GM23338 (cell line): ENCODE measurements at regions not wholly inside any gene's neighbourhood (a gene's known extent, or its start where the extent isn't known, plus 50 kb on each side); places are given as distances from the start of the nearest gene placed in this dataset.

ENCODE experiments used
- ATAC-seq: fragments of 200-7000 bp; cut with Tn5 transposase; 3 replicates; pipeline ENCODE4 v1.9.1; 2020
- DNase-seq: peaks from one replicate; pipeline ENCODE4 v3.0.0-alpha.2; 2015; ENCODE audit warnings: low spot score
- H2AFZ ChIP-seq: fragments of 200-600 bp; sonication (generic); 2 replicates; pipeline ENCODE4 v1.8.0; 2016; ENCODE audit warnings: antibody characterized with exemption, mild to moderate bottlenecking, moderate library complexity
- H3F3A ChIP-seq: fragments of 200-600 bp; sonication (generic); replicated peaks from 2 replicates; pipeline ENCODE4 v1.8.0; 2017; ENCODE audit warnings: antibody characterized with exemption, mixed run types, low read depth
- H3K27ac ChIP-seq: fragments of 200-600 bp; sonication (generic); 2 replicates; pipeline ENCODE4 v1.6.1; 2016; ENCODE audit warnings: low read depth
- H3K27me3 ChIP-seq: fragments of 200-600 bp; sonication (generic); 2 replicates; pipeline ENCODE4 v1.8.0; 2016; ENCODE audit warnings: mild to moderate bottlenecking, mixed run types, moderate library complexity; ENCODE audit not compliant: insufficient read depth
- H3K36me3 ChIP-seq: fragments of 200-600 bp; sonication (generic); 2 replicates; pipeline ENCODE4 v1.8.0; 2016; ENCODE audit warnings: mild to moderate bottlenecking; ENCODE audit not compliant: insufficient read depth
- H3K4me1 ChIP-seq: fragments of 200-600 bp; sonication (generic); 2 replicates; pipeline ENCODE4 v1.8.0; 2016; ENCODE audit warnings: mild to moderate bottlenecking, moderate library complexity; ENCODE audit not compliant: insufficient read depth
- H3K4me2 ChIP-seq: fragments of 200-600 bp; sonication (generic); 2 replicates; pipeline ENCODE4 v1.7.1; 2017; ENCODE audit warnings: mixed run types
- H3K4me3 ChIP-seq: fragments of 200-600 bp; sonication (generic); 2 replicates; pipeline ENCODE4 v1.6.1; 2016; ENCODE audit warnings: mixed run types
- H3K79me2 ChIP-seq: fragments of 200-600 bp; sonication (generic); replicated peaks from 2 replicates; pipeline ENCODE4 v1.8.0; 2017; ENCODE audit warnings: mild to moderate bottlenecking; ENCODE audit not compliant: insufficient read depth
- H3K9me2 ChIP-seq: fragments of 200-600 bp; sonication (generic); 2 replicates; pipeline ENCODE4 v1.8.0; 2017; ENCODE audit not compliant: insufficient read depth
- H4K20me1 ChIP-seq: fragments of 200-600 bp; sonication (generic); replicated peaks from 2 replicates; pipeline ENCODE4 v1.8.0; 2017; ENCODE audit warnings: mild to moderate bottlenecking; ENCODE audit not compliant: insufficient read depth
- H3K27ac Mint-ChIP-seq: 2 replicates; pipeline ENCODE4 v1.8.0; 2020; ENCODE audit warnings: inconsistent platforms, mild to moderate bottlenecking, moderate library complexity, mixed read lengths
- H3K27me3 Mint-ChIP-seq: 3 replicates; pipeline ENCODE4 v1.8.0; 2022; ENCODE audit warnings: low read depth, mild to moderate bottlenecking, moderate library complexity, mixed read lengths, inconsistent platforms; ENCODE audit not compliant: insufficient read depth, poor library complexity
- H3K36me3 Mint-ChIP-seq: 3 replicates; pipeline ENCODE4 v1.8.0; 2021; ENCODE audit warnings: low read depth, mild to moderate bottlenecking, inconsistent platforms, moderate library complexity, mixed read lengths
- H3K4me1 Mint-ChIP-seq: 3 replicates; pipeline ENCODE4 v1.8.0; 2020; ENCODE audit warnings: mild to moderate bottlenecking, inconsistent platforms, mixed read lengths
- H3K4me3 Mint-ChIP-seq: 3 replicates; pipeline ENCODE4 v1.8.0; 2021; ENCODE audit warnings: moderate library complexity, mild to moderate bottlenecking, inconsistent platforms, mixed read lengths
- H3K9me3 Mint-ChIP-seq: 3 replicates; pipeline ENCODE4 v1.8.0; 2020; ENCODE audit warnings: moderate library complexity, mild to moderate bottlenecking, inconsistent platforms, mixed read lengths
- CREB1 ChIP-seq: fragments of 250-450 bp; sonication (Bioruptor Pico); IDR thresholded peaks from 2 replicates; pipeline ENCODE4 v1.5.0; 2020; ENCODE audit warnings: low read depth, mild to moderate bottlenecking, moderate library complexity
- EZH2 ChIP-seq: fragments of 200-600 bp; sonication (generic); IDR thresholded peaks from one replicate; pipeline ENCODE4 v1.8.0; 2017; ENCODE audit warnings: antibody characterized with exemption, mild to moderate bottlenecking, low read depth; ENCODE audit not compliant: unreplicated experiment
- EZH2phosphoT487 ChIP-seq: fragments of 200-600 bp; sonication (generic); IDR thresholded peaks from one replicate; pipeline ENCODE4 v1.8.1; 2018; ENCODE audit warnings: antibody characterized with exemption; ENCODE audit not compliant: unreplicated experiment
- JUNB ChIP-seq: IDR thresholded peaks from one replicate; pipeline ENCODE4 v1.6.1; 2016; ENCODE audit warnings: antibody characterized with exemption; ENCODE audit not compliant: unreplicated experiment
- NANOG ChIP-seq: IDR thresholded peaks from 2 replicates; pipeline ENCODE4 v1.6.1; 2016; ENCODE audit warnings: antibody characterized with exemption, borderline replicate concordance
- POLR2AphosphoS5 ChIP-seq: IDR thresholded peaks from 2 replicates; pipeline ENCODE4 v1.6.1; 2016; ENCODE audit warnings: antibody characterized with exemption, low read depth
- STAT1 ChIP-seq: IDR thresholded peaks from one replicate; pipeline ENCODE4 v1.6.1; 2016; ENCODE audit warnings: antibody characterized with exemption; ENCODE audit not compliant: unreplicated experiment
- ZNF114 ChIP-seq: fragments of 250-450 bp; sonication (Bioruptor Pico); IDR thresholded peaks from 2 replicates; pipeline ENCODE4 v1.5.0; 2020; ENCODE audit warnings: mild to moderate bottlenecking, moderate library complexity
- ZNF331 ChIP-seq: fragments of 250-450 bp; sonication (Bioruptor Pico); IDR thresholded peaks from 2 replicates; pipeline ENCODE4 v1.5.0; 2020; ENCODE audit warnings: low read depth, mild to moderate bottlenecking, moderate library complexity
- TF ChIP-seq, protein P1 (sequence below): IDR thresholded peaks from one replicate; pipeline ENCODE4 v1.6.1; 2018; ENCODE audit warnings: antibody characterized with exemption; ENCODE audit not compliant: unreplicated experiment
- TF ChIP-seq, protein P2 (sequence below), 2 experiments: fragments of 200-600 bp in 1 of 2; sonication (generic) in 1 of 2; conservative IDR thresholded peaks; 2 replicates each; pipeline versions ENCODE4 v1.5.1 to v1.6.1; 2016 to 2017; ENCODE audit warnings: antibody characterized with exemption in 2 of 2, low read depth in 2 of 2, mild to moderate bottlenecking in 2 of 2, moderate library complexity in 1 of 2
- TF ChIP-seq, protein P3 (sequence below): IDR thresholded peaks from 2 replicates; pipeline ENCODE4 v1.6.1; 2016; ENCODE audit warnings: antibody characterized with exemption
- TF ChIP-seq, protein P4 (sequence below): fragments of 250-450 bp; sonication (Bioruptor Pico); IDR thresholded peaks from 2 replicates; pipeline ENCODE4 v1.5.0; 2020; ENCODE audit warnings: mild to moderate bottlenecking, moderate library complexity

DNA sequence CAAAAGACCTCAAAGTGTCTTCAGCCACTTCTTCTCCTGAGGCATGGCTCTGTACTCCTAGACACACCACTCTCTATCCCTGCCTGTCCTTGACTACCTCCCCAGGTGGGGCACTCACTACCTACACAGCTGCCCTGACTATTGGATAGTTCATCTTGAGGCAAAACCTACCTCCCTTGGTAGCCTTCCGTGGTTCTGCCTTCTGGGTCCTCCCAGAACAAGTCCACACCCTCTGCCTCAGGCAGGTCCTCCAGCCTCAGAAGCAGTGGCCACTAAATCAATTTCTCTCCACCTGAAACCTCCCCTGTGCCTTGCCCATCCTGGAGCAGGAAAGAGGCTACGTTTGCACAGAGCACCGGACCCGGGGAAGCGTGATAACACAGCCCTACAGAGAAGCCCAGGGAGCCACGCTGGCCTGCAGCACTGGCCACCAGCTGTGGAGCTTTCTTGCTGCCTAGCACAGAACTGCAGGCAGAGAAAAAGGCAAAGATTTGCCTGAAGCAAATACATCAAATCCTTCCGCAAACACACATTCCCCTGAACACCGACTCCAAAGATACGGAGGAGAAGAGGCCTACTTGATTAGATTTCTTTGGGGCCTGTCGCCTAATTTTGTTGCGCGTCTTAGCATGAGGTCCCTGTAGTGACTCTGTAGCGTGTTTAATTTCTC, 141.8 kb downstream of the C9orf50 start:
- Histone ChIP-seq H3K4me2 (no peak overlapping the region), H3F3A (0 out of 2 replicates have a peak, but pooled peaks cover 7% of the 10 kb centered on the region), H3K4me3 (no peak overlapping the region), H3K4me1 (peaks cover 12% of the 10 kb centered on the region), H3K27ac (no peak overlapping the region), H3K79me2 (no peaks in the 10 kb centered on the region), H3K9me2 (no peaks in the 10 kb centered on the region), H3K27me3 (peaks cover 42% of the 10 kb centered on the region), H4K20me1 (no peaks in the 10 kb centered on the region), H3K36me3 (no peaks in the 10 kb centered on the region), H2AFZ (no peak overlapping the region)
- Mint-ChIP-seq H3K36me3 (no peaks in the 10 kb centered on the region), H3K4me3 (no peak overlapping the region), H3K27ac (no peak overlapping the region), H3K9me3 (0 out of 3 replicates have a peak, but pooled peaks cover 5% of the 10 kb centered on the region), H3K27me3 (peaks cover 44% of the 10 kb centered on the region), H3K4me1 (peaks cover 11% of the 10 kb centered on the region; the same call in 2 of the 3 replicates)
- no peak for ATAC-seq
- no peak for TF ChIP-seq JUNB
- TF ChIP-seq, protein P1, sequence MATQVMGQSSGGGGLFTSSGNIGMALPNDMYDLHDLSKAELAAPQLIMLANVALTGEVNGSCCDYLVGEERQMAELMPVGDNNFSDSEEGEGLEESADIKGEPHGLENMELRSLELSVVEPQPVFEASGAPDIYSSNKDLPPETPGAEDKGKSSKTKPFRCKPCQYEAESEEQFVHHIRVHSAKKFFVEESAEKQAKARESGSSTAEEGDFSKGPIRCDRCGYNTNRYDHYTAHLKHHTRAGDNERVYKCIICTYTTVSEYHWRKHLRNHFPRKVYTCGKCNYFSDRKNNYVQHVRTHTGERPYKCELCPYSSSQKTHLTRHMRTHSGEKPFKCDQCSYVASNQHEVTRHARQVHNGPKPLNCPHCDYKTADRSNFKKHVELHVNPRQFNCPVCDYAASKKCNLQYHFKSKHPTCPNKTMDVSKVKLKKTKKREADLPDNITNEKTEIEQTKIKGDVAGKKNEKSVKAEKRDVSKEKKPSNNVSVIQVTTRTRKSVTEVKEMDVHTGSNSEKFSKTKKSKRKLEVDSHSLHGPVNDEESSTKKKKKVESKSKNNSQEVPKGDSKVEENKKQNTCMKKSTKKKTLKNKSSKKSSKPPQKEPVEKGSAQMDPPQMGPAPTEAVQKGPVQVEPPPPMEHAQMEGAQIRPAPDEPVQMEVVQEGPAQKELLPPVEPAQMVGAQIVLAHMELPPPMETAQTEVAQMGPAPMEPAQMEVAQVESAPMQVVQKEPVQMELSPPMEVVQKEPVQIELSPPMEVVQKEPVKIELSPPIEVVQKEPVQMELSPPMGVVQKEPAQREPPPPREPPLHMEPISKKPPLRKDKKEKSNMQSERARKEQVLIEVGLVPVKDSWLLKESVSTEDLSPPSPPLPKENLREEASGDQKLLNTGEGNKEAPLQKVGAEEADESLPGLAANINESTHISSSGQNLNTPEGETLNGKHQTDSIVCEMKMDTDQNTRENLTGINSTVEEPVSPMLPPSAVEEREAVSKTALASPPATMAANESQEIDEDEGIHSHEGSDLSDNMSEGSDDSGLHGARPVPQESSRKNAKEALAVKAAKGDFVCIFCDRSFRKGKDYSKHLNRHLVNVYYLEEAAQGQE = no peak
- TF ChIP-seq STAT1 = no peak
- no peak for TF ChIP-seq ZNF331 (CRISPR knock-in tag)
- TF ChIP-seq ZNF114 (CRISPR knock-in tag) = no peak
- TF ChIP-seq POLR2AphosphoS5 = no peak
- TF ChIP-seq, protein P2, sequence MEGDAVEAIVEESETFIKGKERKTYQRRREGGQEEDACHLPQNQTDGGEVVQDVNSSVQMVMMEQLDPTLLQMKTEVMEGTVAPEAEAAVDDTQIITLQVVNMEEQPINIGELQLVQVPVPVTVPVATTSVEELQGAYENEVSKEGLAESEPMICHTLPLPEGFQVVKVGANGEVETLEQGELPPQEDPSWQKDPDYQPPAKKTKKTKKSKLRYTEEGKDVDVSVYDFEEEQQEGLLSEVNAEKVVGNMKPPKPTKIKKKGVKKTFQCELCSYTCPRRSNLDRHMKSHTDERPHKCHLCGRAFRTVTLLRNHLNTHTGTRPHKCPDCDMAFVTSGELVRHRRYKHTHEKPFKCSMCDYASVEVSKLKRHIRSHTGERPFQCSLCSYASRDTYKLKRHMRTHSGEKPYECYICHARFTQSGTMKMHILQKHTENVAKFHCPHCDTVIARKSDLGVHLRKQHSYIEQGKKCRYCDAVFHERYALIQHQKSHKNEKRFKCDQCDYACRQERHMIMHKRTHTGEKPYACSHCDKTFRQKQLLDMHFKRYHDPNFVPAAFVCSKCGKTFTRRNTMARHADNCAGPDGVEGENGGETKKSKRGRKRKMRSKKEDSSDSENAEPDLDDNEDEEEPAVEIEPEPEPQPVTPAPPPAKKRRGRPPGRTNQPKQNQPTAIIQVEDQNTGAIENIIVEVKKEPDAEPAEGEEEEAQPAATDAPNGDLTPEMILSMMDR (conservative IDR thresholded peaks at IDR 0.05; ENCODE audit: low read depth in 2 of 2) = no peak
- TF ChIP-seq EZH2phosphoT487 = no peak
- TF ChIP-seq EZH2 = no peak
- no peak for TF ChIP-seq CREB1 (CRISPR knock-in tag)
- TF ChIP-seq, protein P3, sequence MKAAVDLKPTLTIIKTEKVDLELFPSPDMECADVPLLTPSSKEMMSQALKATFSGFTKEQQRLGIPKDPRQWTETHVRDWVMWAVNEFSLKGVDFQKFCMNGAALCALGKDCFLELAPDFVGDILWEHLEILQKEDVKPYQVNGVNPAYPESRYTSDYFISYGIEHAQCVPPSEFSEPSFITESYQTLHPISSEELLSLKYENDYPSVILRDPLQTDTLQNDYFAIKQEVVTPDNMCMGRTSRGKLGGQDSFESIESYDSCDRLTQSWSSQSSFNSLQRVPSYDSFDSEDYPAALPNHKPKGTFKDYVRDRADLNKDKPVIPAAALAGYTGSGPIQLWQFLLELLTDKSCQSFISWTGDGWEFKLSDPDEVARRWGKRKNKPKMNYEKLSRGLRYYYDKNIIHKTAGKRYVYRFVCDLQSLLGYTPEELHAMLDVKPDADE = no peak
- no peak for TF ChIP-seq NANOG
- TF ChIP-seq, protein P4, sequence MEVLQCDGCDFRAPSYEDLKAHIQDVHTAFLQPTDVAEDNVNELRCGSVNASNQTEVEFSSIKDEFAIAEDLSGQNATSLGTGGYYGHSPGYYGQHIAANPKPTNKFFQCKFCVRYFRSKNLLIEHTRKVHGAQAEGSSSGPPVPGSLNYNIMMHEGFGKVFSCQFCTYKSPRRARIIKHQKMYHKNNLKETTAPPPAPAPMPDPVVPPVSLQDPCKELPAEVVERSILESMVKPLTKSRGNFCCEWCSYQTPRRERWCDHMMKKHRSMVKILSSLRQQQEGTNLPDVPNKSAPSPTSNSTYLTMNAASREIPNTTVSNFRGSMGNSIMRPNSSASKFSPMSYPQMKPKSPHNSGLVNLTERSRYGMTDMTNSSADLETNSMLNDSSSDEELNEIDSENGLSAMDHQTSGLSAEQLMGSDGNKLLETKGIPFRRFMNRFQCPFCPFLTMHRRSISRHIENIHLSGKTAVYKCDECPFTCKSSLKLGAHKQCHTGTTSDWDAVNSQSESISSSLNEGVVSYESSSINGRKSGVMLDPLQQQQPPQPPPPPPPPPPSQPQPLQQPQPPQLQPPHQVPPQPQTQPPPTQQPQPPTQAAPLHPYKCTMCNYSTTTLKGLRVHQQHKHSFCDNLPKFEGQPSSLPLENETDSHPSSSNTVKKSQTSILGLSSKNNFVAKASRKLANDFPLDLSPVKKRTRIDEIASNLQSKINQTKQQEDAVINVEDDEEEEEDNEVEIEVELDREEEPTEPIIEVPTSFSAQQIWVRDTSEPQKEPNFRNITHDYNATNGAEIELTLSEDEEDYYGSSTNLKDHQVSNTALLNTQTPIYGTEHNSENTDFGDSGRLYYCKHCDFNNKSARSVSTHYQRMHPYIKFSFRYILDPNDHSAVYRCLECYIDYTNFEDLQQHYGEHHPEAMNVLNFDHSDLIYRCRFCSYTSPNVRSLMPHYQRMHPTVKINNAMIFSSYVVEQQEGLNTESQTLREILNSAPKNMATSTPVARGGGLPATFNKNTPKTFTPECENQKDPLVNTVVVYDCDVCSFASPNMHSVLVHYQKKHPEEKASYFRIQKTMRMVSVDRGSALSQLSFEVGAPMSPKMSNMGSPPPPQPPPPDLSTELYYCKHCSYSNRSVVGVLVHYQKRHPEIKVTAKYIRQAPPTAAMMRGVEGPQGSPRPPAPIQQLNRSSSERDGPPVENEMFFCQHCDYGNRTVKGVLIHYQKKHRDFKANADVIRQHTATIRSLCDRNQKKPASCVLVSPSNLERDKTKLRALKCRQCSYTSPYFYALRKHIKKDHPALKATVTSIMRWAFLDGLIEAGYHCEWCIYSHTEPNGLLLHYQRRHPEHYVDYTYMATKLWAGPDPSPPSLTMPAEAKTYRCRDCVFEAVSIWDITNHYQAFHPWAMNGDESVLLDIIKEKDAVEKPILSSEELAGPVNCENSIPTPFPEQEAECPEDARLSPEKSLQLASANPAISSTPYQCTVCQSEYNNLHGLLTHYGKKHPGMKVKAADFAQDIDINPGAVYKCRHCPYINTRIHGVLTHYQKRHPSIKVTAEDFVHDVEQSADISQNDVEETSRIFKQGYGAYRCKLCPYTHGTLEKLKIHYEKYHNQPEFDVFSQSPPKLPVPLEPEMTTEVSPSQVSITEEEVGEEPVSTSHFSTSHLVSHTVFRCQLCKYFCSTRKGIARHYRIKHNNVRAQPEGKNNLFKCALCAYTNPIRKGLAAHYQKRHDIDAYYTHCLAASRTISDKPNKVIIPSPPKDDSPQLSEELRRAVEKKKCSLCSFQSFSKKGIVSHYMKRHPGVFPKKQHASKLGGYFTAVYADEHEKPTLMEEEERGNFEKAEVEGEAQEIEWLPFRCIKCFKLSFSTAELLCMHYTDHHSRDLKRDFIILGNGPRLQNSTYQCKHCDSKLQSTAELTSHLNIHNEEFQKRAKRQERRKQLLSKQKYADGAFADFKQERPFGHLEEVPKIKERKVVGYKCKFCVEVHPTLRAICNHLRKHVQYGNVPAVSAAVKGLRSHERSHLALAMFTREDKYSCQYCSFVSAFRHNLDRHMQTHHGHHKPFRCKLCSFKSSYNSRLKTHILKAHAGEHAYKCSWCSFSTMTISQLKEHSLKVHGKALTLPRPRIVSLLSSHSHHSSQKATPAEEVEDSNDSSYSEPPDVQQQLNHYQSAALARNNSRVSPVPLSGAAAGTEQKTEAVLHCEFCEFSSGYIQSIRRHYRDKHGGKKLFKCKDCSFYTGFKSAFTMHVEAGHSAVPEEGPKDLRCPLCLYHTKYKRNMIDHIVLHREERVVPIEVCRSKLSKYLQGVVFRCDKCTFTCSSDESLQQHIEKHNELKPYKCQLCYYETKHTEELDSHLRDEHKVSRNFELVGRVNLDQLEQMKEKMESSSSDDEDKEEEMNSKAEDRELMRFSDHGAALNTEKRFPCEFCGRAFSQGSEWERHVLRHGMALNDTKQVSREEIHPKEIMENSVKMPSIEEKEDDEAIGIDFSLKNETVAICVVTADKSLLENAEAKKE (CRISPR knock-in tag) = no peak
- peak; percentile 6 for DNase-seq
